ENCODE measurements at regions not wholly inside any gene's neighbourhood (a gene's known extent, or its start where the extent isn't known, plus 50 kb on each side); places are given as distances from the start of the nearest gene placed in this dataset.

GRCh38 chr10:80739963-80740715 is 202.4 kb downstream of the SH2D4B start:
- Histone ChIP-seq H3K4me1 (no peaks in the 10 kb centered on the region), H3K4me3 (no peak overlapping the region), H3K27ac (no peak overlapping the region), H3K9me3 (no peaks in the 10 kb centered on the region), H3K36me3 (no peaks in the 10 kb centered on the region), H3K27me3 (no peaks in the 10 kb centered on the region)
- 80 to 83% methylated on average over 18 of the region's 18 CpGs for WGBS, 2 donors
- DNase-seq (ENCODE audit: low spot score in 2 of 2), result no peak
- TF ChIP-seq EP300 (IDR thresholded peaks at IDR 0.05) (no peak), CTCF (IDR thresholded peaks at IDR 0.05) (no peak), POLR2A (IDR thresholded peaks at IDR 0.05) (no peak)

GRCh38 chr10:80741278-80741677 is 203.6 kb downstream of the SH2D4B start:
- Histone ChIP-seq H3K27ac (no peak overlapping the region), H3K4me3 (no peak overlapping the region), H3K4me1 (no peaks in the 10 kb centered on the region), H3K9me3 (no peaks in the 10 kb centered on the region), H3K36me3 (no peaks in the 10 kb centered on the region), H3K27me3 (no peaks in the 10 kb centered on the region)
- no peak for DNase-seq (ENCODE audit: low spot score in 2 of 2)
- WGBS, 2 donors, result 75 to 83% methylated on average over 2 of the region's 2 CpGs
- no peak for TF ChIP-seq CTCF (IDR thresholded peaks at IDR 0.05)
- TF ChIP-seq POLR2A (IDR thresholded peaks at IDR 0.05), result no peak
- no peak for TF ChIP-seq EP300 (IDR thresholded peaks at IDR 0.05)

- no peaks in the 10 kb centered on the region for H3K27me3 ChIP-seq
- no peak for DNase-seq (ENCODE audit: low spot score in 2 of 2)
- no peaks in the 10 kb centered on the region for H3K36me3 ChIP-seq
- WGBS, 2 donors, result 91 to 94% methylated on average over 3 of the region's 3 CpGs
- H3K4me1 ChIP-seq, result no peaks in the 10 kb centered on the region
- no peak overlapping the region for H3K27ac ChIP-seq
- TF ChIP-seq CTCF (IDR thresholded peaks at IDR 0.05) (no peak), EP300 (IDR thresholded peaks at IDR 0.05) (no peak), POLR2A (IDR thresholded peaks at IDR 0.05) (no peak)
- H3K4me3 ChIP-seq, result no peak overlapping the region
- no peaks in the 10 kb centered on the region for H3K9me3 ChIP-seq
Observed at GRCh38 chr10:80750268-80750667, 212.6 kb downstream of the SH2D4B start.

- H3K36me3 ChIP-seq, result no peaks in the 10 kb centered on the region
- H3K27ac ChIP-seq, result no peak overlapping the region
- no peak for DNase-seq (ENCODE audit: low spot score in 2 of 2)
- no peak overlapping the region for H3K4me3 ChIP-seq
- 64 to 77% methylated on average over 1 of the region's 1 CpG for WGBS, 2 donors
- H3K4me1 ChIP-seq, result no peaks in the 10 kb centered on the region
- H3K9me3 ChIP-seq, result no peaks in the 10 kb centered on the region
- no peaks in the 10 kb centered on the region for H3K27me3 ChIP-seq
- TF ChIP-seq EP300 (IDR thresholded peaks at IDR 0.05), result no peak
- TF ChIP-seq POLR2A (IDR thresholded peaks at IDR 0.05), result no peak
- no peak for TF ChIP-seq CTCF (IDR thresholded peaks at IDR 0.05)
Observed at GRCh38 chr10:80751940-80752339, 214.2 kb downstream of the SH2D4B start.

- Histone ChIP-seq H3K27ac (no peak overlapping the region), H3K36me3 (no peaks in the 10 kb centered on the region), H3K27me3 (no peaks in the 10 kb centered on the region), H3K9me3 (no peaks in the 10 kb centered on the region), H3K4me1 (no peaks in the 10 kb centered on the region), H3K4me3 (no peak overlapping the region)
- no peak for TF ChIP-seq CTCF (IDR thresholded peaks at IDR 0.05)
- TF ChIP-seq POLR2A (IDR thresholded peaks at IDR 0.05), result no peak
- no peak for TF ChIP-seq EP300 (IDR thresholded peaks at IDR 0.05)
- DNase-seq (ENCODE audit: low spot score in 2 of 2), result no peak
- 25 to 46% methylated on average over 1 of the region's 1 CpG for WGBS, 2 donors
Observed at GRCh38 chr10:80753612-80754011, 215.9 kb downstream of the SH2D4B start.

All from tibial nerve (tissue), 4 donors.